CD4-positive, alpha-beta T cell treated with Interleukin-12 subunit alpha and Interleukin-12 subunit beta, for 1 hour (primary cell): ENCODE measurements at regions not wholly inside any gene's neighbourhood (a gene's known extent, or its start where the extent isn't known, plus 50 kb on each side); places are given as distances from the start of the nearest gene placed in this dataset.

ENCODE experiments used
- DNase-seq: peaks from one replicate; pipeline ENCODE4 v3.0.0-alpha.2; 2020

DNA sequence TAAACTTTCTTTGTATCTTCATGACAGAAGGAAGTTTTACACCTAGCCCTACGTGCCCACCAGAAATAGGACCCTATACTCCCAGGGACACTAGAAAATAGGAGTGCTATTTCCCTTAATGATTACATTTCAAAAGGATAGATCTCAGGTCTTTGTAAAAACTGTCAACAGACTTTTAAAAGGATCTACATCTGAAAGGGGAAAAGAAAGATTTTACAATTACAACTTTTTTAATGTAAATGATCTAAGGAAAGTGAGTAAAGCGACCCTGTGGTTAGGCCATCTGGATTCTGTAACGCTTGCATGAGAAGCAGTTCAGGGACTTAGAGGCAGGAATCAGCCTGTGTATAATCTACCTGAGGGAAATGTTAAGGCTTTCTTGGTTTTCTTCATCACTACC is 431.8 kb upstream of the MC4R start:
- DNase-seq, result no peak

DNA sequence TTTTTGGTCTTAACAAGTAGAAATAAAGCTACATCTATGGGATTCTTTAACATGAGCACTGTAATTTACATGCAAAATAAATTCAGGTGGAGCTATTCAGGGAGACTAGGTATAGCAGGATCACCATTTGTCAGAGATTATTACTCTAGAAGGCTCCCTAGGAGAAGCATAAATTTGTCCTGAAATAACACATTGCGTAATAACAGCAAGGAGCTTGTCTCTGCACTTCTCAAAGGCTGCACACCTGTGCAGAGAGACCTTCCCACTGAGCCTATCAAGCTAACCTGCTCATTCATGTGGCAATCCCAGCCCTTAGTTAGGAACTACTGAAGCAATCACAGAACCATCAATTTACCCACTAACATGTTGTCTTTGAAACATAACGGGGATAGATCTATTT is 437.4 kb upstream of the MC4R start:
- DNase-seq, result no peak

DNA sequence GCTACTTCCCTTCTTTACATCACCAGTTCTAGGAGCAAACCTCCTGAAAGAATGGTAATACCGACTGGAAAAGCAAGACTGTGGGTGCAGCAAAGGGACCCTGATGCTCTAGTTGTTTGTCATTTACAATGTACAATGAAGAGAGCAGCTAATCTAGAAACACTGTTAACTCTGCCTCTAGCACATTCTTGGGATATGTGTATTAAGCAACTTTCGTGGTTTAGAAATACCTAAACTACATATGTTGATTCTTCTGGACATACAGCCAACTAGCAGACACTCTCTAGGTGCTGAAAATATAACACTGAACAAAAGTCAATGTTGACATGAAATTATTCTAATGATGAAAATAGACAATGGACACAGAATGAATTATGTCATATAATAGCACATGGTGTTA is 440.3 kb upstream of the MC4R start:
- DNase-seq, result no peak

GRCh38 chr18:60826346-60826745 is 453.8 kb upstream of the MC4R start:
- no peak for DNase-seq

DNA sequence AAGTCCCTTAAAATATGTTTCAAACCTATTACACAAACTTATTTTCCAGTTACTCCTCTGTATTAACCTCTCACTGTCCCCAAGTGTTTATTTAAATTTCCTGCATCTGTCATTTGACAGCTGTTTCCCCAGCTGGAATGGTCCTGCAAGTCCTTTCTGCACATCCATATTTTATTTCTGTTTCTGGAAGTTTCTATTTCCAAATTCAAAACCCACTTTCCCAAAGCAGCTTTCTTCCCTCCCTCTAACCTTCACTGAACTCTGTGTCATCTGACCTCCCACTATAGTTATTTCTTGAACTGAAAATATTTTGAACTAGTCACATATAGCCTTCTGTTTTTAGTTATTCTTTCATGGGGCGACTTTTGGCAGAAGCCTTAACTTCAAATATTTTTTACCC is 459.4 kb upstream of the MC4R start:
- DNase-seq, result no peak

GRCh38 chr18:60838677-60839076 is 466.1 kb upstream of the MC4R start:
- no peak for DNase-seq

- DNase-seq, result no peak
These were observed 473.8 kb upstream of the MC4R start for GRCh38 chr18:60846396-60846795.

- DNase-seq, result no peak
These were observed 474.9 kb upstream of the MC4R start for GRCh38 chr18:60847517-60847916.

DNA sequence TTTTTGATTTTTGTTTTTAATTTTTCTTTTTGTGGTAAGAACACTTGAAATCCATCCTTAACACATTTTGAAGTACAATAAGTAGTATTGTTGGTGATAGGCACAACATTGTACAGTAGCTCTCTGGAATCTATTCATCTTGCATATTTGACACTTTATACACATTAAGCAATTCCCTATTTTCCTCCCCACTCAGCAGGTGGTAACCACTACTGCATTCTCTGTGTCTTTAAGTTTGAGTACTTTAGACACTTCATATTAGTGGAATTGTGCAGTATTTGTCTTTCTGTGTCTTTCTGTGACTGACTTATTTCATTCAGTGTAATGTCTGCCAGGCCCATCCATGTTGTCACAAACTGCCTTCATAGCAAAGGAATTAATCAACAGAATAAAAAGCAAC is 471.7 kb upstream of the CDH20 start:
- no peak for DNase-seq

GRCh38 chr18:60862988-60863387 is 470.2 kb upstream of the CDH20 start:
- no peak for DNase-seq

DNA sequence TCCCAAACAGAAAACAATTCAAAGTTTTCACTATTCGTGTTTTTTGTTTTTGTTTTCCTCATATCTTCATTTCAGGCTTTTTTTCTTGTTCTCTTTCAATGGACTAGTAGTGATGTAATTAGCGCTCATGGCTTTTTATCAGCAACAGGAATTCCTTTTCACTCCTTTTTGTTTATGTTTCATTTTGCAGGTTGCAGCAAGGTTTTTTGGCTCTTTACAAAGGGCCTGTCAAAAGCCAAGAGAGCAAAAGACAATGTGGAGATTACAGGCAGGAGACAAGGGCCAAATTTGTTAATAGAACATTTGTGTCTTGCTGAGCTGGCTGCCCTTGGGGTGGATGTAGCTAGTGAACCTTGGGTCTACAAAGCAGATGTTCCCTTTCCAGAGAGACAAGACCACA is 467.4 kb upstream of the CDH20 start:
- no peak for DNase-seq

GRCh38 chr18:60870261-60871153 is 462.7 kb upstream of the CDH20 start:
- DNase-seq, result no peak

- DNase-seq, result no peak
These were observed 460.8 kb upstream of the CDH20 start for GRCh38 chr18:60872434-60872833.

- DNase-seq, result no peak
These were observed 459.5 kb upstream of the CDH20 start for GRCh38 chr18:60873708-60874107.

- no peak for DNase-seq
These were observed 457.2 kb upstream of the CDH20 start for GRCh38 chr18:60875957-60876507.

DNA sequence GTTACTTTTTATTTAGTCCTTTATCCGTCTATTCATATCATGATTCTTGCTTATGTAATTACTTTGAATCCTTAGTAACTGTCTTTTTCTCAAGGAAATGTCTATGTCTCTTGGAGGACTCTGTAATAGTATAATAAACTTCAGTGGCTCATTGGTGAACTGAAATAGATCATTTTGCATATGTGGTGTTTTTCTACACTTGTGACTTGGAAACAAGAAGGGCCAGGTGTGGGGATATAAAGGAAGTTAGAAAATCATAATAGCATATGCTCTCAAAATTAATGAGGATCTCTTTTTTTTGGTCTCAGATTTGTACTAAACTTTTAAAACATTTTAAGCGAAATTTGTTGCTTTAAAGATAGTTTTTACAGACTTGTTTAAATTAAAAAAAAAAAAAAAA is 453.0 kb upstream of the CDH20 start:
- no peak for DNase-seq

DNA sequence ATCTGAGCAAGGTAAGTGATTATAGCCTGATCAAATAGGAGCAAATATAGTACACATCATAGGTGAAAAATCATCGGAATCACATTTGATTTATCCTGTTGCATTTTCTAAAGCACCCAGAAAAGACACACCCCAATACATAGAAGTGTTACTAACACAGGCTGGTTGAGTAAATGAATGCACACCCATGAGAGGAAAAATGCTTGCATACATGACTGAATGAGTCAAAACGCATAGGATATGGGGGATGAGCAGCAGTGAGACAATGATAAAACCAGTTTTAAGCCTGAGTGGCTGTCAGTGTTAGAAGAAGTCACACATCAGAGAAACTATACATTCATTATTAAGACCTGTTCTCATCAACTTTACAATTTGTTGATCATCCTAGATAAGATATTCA is 449.6 kb upstream of the CDH20 start:
- DNase-seq, result no peak

- DNase-seq, result no peak
These were observed 445.1 kb upstream of the CDH20 start for GRCh38 chr18:60888071-60888624.

DNA sequence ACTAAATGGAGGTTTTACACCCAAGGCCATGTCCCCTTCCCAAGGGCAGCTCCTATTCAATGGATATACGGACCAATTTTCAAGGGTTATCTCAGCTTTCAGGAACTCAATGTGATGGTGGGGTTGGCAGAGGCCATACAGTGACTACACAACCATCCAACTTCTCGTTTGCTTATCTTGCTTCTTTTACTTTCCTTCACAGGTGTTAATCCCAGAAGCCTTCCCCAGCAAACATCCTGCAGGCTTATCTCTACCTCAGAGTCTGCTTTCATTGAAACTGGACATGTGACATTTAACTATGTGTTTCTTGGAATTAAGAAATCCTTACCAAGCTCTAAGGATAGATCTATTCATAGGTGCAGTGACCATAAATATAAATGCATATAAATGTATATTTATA is 443.8 kb upstream of the CDH20 start:
- no peak for DNase-seq

DNA sequence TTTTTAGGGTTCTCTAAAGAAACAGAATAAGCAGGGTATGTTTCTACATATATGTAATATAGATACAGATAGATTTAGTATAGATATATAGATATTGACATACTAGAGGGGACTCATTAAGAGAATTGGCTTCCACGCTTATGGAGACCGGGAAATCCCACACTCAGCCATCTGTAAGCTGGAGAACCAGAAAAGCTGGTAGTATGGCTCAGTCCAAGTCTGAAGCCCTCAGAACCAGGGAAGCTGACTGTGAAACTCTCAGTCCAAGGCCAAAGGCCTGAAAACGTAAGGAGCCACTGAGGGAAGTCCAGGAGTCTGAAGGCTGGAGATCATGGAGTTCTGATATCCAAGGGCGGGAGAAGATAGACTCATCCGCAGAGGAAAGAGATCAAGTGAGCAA is 441.3 kb upstream of the CDH20 start:
- no peak for DNase-seq

DNA sequence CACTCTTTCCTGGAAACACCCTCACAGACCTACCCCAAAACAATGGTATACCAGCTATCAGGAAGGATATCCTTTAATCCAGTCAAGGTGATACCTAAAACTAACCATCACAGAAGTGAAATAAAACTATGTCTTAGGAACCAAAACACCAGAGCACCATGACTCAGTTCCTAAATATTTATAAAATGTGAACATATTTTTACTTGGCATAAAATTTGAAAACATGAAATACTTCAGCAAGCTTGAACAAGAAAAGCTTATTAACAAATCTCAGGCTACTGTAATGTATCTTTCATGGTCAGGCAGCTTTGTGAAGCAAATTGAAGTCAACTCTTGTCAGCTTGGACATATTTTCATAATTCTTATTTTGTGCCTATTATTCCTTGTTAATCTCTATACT is 440.8 kb upstream of the CDH20 start:
- DNase-seq, result no peak

GRCh38 chr18:60892855-60893254 is 440.4 kb upstream of the CDH20 start:
- no peak for DNase-seq

GRCh38 chr18:60893355-60894097 is 439.7 kb upstream of the CDH20 start:
- DNase-seq, result no peak
